ENCODE measurements at regions not wholly inside any gene's neighbourhood (a gene's known extent, or its start where the extent isn't known, plus 50 kb on each side); places are given as distances from the start of the nearest gene placed in this dataset.

DNA sequence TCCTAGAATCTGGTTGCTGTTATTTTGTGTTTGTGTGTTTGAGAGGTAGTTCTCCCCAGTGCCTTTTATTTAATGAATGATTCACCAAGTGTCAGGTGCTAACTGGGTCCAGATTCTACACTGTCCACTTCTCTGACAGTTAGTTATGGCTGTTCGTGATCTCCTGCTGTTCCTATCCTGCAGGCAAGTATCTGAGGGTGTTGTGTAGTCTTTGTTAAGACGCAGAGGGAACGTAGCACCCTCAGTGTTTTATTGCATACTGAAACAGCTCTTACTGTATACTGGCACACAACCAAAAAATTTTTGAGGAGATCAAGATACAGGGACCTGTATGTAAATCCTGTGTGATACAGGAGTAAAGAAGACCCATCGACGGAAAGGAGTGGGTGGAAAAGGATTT, 1271.3 kb downstream of the ROBO1 start:
- DNase-seq (ENCODE audit: low read depth, low spot score), result no peak
- Mint-ChIP-seq H3K4me3 (no peak overlapping the region), H3K27ac (ENCODE audit: unreplicated experiment) (no peak overlapping the region), H3K27me3 (ENCODE audit: low read depth) (peaks cover 3% of the 10 kb centered on the region), H3K4me1 (no peaks in the 10 kb centered on the region), H3K36me3 (ENCODE audit: low read depth) (no peaks in the 10 kb centered on the region), H3K9me3 (no peaks in the 10 kb centered on the region)
- TF ChIP-seq, protein P1, sequence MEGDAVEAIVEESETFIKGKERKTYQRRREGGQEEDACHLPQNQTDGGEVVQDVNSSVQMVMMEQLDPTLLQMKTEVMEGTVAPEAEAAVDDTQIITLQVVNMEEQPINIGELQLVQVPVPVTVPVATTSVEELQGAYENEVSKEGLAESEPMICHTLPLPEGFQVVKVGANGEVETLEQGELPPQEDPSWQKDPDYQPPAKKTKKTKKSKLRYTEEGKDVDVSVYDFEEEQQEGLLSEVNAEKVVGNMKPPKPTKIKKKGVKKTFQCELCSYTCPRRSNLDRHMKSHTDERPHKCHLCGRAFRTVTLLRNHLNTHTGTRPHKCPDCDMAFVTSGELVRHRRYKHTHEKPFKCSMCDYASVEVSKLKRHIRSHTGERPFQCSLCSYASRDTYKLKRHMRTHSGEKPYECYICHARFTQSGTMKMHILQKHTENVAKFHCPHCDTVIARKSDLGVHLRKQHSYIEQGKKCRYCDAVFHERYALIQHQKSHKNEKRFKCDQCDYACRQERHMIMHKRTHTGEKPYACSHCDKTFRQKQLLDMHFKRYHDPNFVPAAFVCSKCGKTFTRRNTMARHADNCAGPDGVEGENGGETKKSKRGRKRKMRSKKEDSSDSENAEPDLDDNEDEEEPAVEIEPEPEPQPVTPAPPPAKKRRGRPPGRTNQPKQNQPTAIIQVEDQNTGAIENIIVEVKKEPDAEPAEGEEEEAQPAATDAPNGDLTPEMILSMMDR (conservative IDR thresholded peaks at IDR 0.05), result no peak

DNA sequence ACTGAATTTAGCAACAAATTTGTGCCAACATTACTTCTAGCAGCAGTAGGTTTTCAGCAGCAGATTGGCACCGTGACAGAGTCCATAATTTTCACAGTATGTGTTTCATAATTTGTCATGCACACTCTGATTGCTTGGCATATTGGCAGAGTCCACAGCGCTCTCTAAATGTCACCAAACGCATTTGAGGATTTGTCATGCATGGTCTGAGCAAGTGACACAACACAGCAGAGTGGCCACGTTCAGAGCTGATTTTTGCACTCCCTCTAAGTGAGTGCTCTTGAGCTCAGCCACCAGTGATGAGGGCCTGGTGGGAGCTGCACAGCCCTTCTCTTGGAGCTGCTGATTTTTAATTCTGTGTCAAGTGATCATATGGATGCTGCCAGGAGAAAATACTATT, 1270.8 kb downstream of the ROBO1 start:
- no peaks in the 10 kb centered on the region for H3K9me3 Mint-ChIP-seq
- TF ChIP-seq, protein P1 (conservative IDR thresholded peaks at IDR 0.05), result no peak
- H3K27ac Mint-ChIP-seq (ENCODE audit: unreplicated experiment), result no peak overlapping the region
- peaks cover 3% of the 10 kb centered on the region for H3K27me3 Mint-ChIP-seq (ENCODE audit: low read depth)
- H3K4me3 Mint-ChIP-seq, result no peak overlapping the region
- DNase-seq (ENCODE audit: low read depth, low spot score), result no peak
- H3K4me1 Mint-ChIP-seq, result no peaks in the 10 kb centered on the region
- no peaks in the 10 kb centered on the region for H3K36me3 Mint-ChIP-seq (ENCODE audit: low read depth)

DNA sequence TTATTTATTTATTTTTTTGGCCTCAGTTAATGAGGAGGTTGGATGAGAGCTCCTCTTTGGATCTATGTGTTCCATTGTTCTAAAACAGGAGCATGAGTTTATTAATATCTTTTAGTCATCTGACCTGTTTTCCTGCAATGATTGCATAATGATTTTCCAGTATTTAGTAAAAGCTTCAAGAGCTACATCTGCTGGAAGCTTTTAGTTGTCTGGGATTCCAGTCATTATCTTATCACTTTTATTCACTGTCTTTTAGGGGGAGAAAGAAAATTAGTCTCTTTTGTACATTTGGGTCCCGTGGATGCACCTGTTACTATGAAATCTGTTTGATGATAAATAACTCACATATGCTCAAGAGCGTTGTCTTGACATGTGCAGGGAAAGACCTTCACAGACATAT, 1270.0 kb downstream of the ROBO1 start:
- Mint-ChIP-seq H3K4me1 (no peaks in the 10 kb centered on the region), H3K4me3 (no peak overlapping the region), H3K9me3 (no peaks in the 10 kb centered on the region), H3K36me3 (ENCODE audit: low read depth) (no peaks in the 10 kb centered on the region), H3K27me3 (ENCODE audit: low read depth) (peaks cover 3% of the 10 kb centered on the region), H3K27ac (ENCODE audit: unreplicated experiment) (no peak overlapping the region)
- TF ChIP-seq, protein P1 (conservative IDR thresholded peaks at IDR 0.05), result no peak
- no peak for DNase-seq (ENCODE audit: low read depth, low spot score)

DNA sequence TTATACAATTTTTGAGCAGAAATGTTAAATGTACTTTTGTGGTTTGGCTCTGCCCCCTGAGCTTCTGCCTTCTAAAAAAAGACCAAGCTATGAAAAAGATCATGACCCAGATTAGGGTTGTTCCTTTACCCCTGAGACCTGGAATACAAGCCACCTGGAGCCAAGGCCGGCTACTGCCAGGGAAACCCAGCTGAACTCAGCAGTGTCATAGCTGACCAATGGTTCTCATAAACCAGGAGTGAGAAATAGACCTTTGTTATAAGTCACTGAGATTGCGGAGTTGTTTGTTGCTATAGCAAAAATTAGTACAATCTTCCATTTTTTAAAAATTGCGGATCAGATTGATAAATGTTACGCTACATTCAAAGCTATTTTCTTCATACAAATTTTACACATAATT, 1261.7 kb downstream of the ROBO1 start:
- Mint-ChIP-seq H3K4me3 (no peak overlapping the region), H3K9me3 (no peaks in the 10 kb centered on the region), H3K27me3 (ENCODE audit: low read depth) (peaks cover 2% of the 10 kb centered on the region), H3K27ac (ENCODE audit: unreplicated experiment) (no peak overlapping the region), H3K36me3 (ENCODE audit: low read depth) (no peaks in the 10 kb centered on the region), H3K4me1 (peaks cover 7% of the 10 kb centered on the region)
- TF ChIP-seq, protein P1 (conservative IDR thresholded peaks at IDR 0.05), result no peak
- no peak for DNase-seq (ENCODE audit: low read depth, low spot score)

DNA sequence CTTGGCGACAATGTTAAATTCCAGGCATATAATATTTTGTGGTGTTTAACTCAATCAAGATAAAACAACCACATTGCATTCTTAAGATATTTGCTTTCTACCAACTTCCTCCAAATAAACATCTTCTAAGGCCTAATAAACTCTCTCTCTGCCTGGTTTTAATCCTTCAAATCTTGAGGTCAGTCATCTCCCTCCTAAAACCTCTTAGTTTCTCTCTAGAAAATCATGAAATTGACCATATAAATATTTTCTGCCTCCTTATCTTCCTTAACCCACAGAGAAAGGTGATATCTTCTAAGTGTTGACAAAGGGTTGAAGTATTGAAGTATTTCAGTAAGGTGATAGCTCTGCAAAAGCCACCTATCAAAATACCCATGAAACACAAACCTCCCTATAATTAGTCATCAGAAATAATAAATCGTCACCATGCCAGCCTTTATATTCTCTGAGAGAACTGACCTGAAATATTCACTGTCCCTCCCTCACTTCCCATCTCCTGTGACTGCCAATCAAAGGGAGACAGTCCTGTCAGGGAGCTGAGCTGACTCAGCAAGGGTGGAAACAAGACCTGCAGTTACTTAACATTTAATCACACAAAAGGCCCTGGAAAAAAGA, 1261.1 kb downstream of the ROBO1 start:
- peaks cover 6% of the 10 kb centered on the region for H3K27me3 Mint-ChIP-seq (ENCODE audit: low read depth)
- DNase-seq (ENCODE audit: low read depth, low spot score), result no peak
- H3K4me1 Mint-ChIP-seq, result peaks cover 7% of the 10 kb centered on the region
- TF ChIP-seq, protein P1 (conservative IDR thresholded peaks at IDR 0.05), result no peak
- no peaks in the 10 kb centered on the region for H3K9me3 Mint-ChIP-seq
- H3K36me3 Mint-ChIP-seq (ENCODE audit: low read depth), result no peaks in the 10 kb centered on the region
- H3K27ac Mint-ChIP-seq (ENCODE audit: unreplicated experiment), result peak overlapping the region; percentile 0
- H3K4me3 Mint-ChIP-seq, result no peak overlapping the region

Measured in neural crest cell (in vitro differentiated cells).